Esophagus muscularis mucosa (tissue), 4 donors: ENCODE measurements at regions not wholly inside any gene's neighbourhood (a gene's known extent, or its start where the extent isn't known, plus 50 kb on each side); places are given as distances from the start of the nearest gene placed in this dataset.

ENCODE experiments used
- DNase-seq: peaks from one replicate; pipeline ENCODE4 v3.0.0-alpha.2; 2017; ENCODE audit errors: extremely low spot score
- H3K27ac ChIP-seq, 4 donors: fragments of 200-600 bp; sonication (generic); replicated peaks in 1 of 4; 1 replicate in 3 of 4; 2 replicates in 1 of 4; pipeline ENCODE4 v1.5.1; 2016 to 2019; ENCODE audit warnings: mild to moderate bottlenecking in 1 of 4
- H3K27me3 ChIP-seq, 4 donors: fragments of 200-600 bp; sonication (generic); one replicate each; pipeline versions ENCODE4 v1.5.1 to v1.6.0; 2016 to 2019
- H3K36me3 ChIP-seq, 4 donors: fragments of 200-600 bp; sonication (generic); one replicate each; pipeline ENCODE4 v1.5.1; 2016 to 2019
- H3K4me1 ChIP-seq, 4 donors: fragments of 200-600 bp; sonication (generic); one replicate each; pipeline ENCODE4 v1.5.1; 2016 to 2019
- H3K4me3 ChIP-seq, 4 donors: fragments of 200-600 bp; sonication (generic); 1 replicate in 2 of 4; 2 replicates in 2 of 4; pipeline ENCODE4 v1.5.1; 2016 to 2019; ENCODE audit warnings: mild to moderate bottlenecking in 4 of 4, moderate library complexity in 1 of 4
- H3K9me3 ChIP-seq, 4 donors: fragments of 200-600 bp; sonication (generic); 1 replicate in 3 of 4; 2 replicates in 1 of 4; pipeline ENCODE4 v1.5.1; 2016 to 2019
- CTCF ChIP-seq, 3 experiments: fragments of 200-600 bp in 2 of 3; fragments of 450-650 bp in 1 of 3; sonication (generic) in 2 of 3; IDR thresholded peaks; one replicate each; pipeline ENCODE4 v1.5.1; 2017 to 2019; ENCODE audit warnings: antibody characterized with exemption in 3 of 3, mild to moderate bottlenecking in 2 of 3, moderate library complexity in 1 of 3
- EP300 ChIP-seq: sonication (generic); formaldehyde crosslinking; IDR thresholded peaks from one replicate; pipeline ENCODE4 v1.6.1; 2017; ENCODE audit warnings: antibody characterized with exemption
- POLR2A ChIP-seq: fragments of 450-650 bp; IDR thresholded peaks from one replicate; pipeline ENCODE4 v1.6.1; 2017; ENCODE audit warnings: antibody characterized with exemption, moderate library complexity, mild to moderate bottlenecking, low read depth
- POLR2AphosphoS5 ChIP-seq, 2 donors: sonication (generic); formaldehyde crosslinking; IDR thresholded peaks; one replicate each; pipeline ENCODE4 v1.6.1; 2017; ENCODE audit warnings: antibody characterized with exemption in 2 of 2
- WGBS: methylation state at CpG from one replicate; pipeline ENCODE4 v1.1.5; 2018; 5-methylcytosine and 5-hydroxymethylcytosine counted together
- intact Hi-C: fragments of 100-400 bp; cut with DNase I; formaldehyde crosslinking; loops from one replicate; pipeline ENCODE4 v1.15.1; 2023

GRCh38 chr18:34970106-34970505, 71.1 kb upstream of the MAPRE2 start:
- no peaks in the 10 kb centered on the region for H3K9me3 ChIP-seq
- no peak overlapping the region for H3K4me3 ChIP-seq
- no peaks in the 10 kb centered on the region for H3K4me1 ChIP-seq
- DNase-seq: no peak
- H3K36me3 ChIP-seq: no peaks in the 10 kb centered on the region
- TF ChIP-seq POLR2A (no peak), CTCF (IDR thresholded peaks at IDR 0.05) (no peak), EP300 (no peak), POLR2AphosphoS5 (IDR thresholded peaks at IDR 0.05) (no peak)
- H3K27me3 ChIP-seq: no peaks in the 10 kb centered on the region
- WGBS: 78% methylated on average over 3 of the region's 3 CpGs
- intact Hi-C loops: no loop called here
- no peak overlapping the region for H3K27ac ChIP-seq

GRCh38 chr18:34971313-34971712, 69.9 kb upstream of the MAPRE2 start:
- no peak for DNase-seq
- Histone ChIP-seq H3K27me3 (no peaks in the 10 kb centered on the region), H3K9me3 (no peaks in the 10 kb centered on the region), H3K4me3 (no peak overlapping the region), H3K36me3 (no peaks in the 10 kb centered on the region), H3K27ac (no peak overlapping the region), H3K4me1 (peaks cover 6 to 9% (median 8%) of the 10 kb centered on the region in 4 donors)
- TF ChIP-seq EP300: no peak
- TF ChIP-seq POLR2A: no peak
- no peak for TF ChIP-seq CTCF (IDR thresholded peaks at IDR 0.05)
- TF ChIP-seq POLR2AphosphoS5 (IDR thresholded peaks at IDR 0.05): no peak
- intact Hi-C loops: no loop called here
- 44% methylated on average over 1 of the region's 1 CpG for WGBS

- Histone ChIP-seq H3K27me3 (no peaks in the 10 kb centered on the region), H3K9me3 (no peaks in the 10 kb centered on the region), H3K4me3 (no peak overlapping the region), H3K36me3 (no peaks in the 10 kb centered on the region), H3K4me1 (peaks cover 9 to 18% (median 12%) of the 10 kb centered on the region in 4 donors), H3K27ac (no peak overlapping the region)
- WGBS: 75% methylated on average over 2 of the region's 2 CpGs
- intact Hi-C loops: no loop called here
- no peak for TF ChIP-seq POLR2AphosphoS5 (IDR thresholded peaks at IDR 0.05)
- no peak for DNase-seq
These were observed 68.3 kb upstream of the MAPRE2 start for GRCh38 chr18:34972765-34973414.

GRCh38 chr18:34976123-34976522, 65.1 kb upstream of the MAPRE2 start:
- peak overlapping the region in 1 of 4 donors; percentile 81 for H3K27ac ChIP-seq
- H3K27me3 ChIP-seq: no peaks in the 10 kb centered on the region
- WGBS: 49% methylated on average over 10 of the region's 10 CpGs
- H3K9me3 ChIP-seq: no peaks in the 10 kb centered on the region
- H3K36me3 ChIP-seq: no peaks in the 10 kb centered on the region
- H3K4me3 ChIP-seq: peak overlapping the region; percentile 79 to 94 (median 86)
- H3K4me1 ChIP-seq: peaks cover 15 to 32% (median 31%) of the 10 kb centered on the region in 4 donors
- intact Hi-C loops: no loop called here
- DNase-seq: no peak
- TF ChIP-seq POLR2AphosphoS5 (IDR thresholded peaks at IDR 0.05): no peak

- no peaks in the 10 kb centered on the region for H3K36me3 ChIP-seq
- DNase-seq: no peak
- peak overlapping the region; percentile 27 to 81 (median 68) for H3K27ac ChIP-seq
- H3K9me3 ChIP-seq: no peaks in the 10 kb centered on the region
- intact Hi-C loops: no loop called here
- peaks cover 15 to 32% (median 31%) of the 10 kb centered on the region in 4 donors for H3K4me1 ChIP-seq
- TF ChIP-seq CTCF (IDR thresholded peaks at IDR 0.05): no peak
- no peak for TF ChIP-seq POLR2A
- no peak for TF ChIP-seq EP300
- TF ChIP-seq POLR2AphosphoS5 (IDR thresholded peaks at IDR 0.05): no peak
- WGBS: 4% methylated on average over 13 of the region's 19 CpGs
- no peaks in the 10 kb centered on the region for H3K27me3 ChIP-seq
- peak overlapping the region; percentile 79 to 94 (median 86) for H3K4me3 ChIP-seq
These were observed 64.7 kb upstream of the MAPRE2 start for GRCh38 chr18:34976534-34976898.
